H1 (cell line): ENCODE measurements at regions not wholly inside any gene's neighbourhood (a gene's known extent, or its start where the extent isn't known, plus 50 kb on each side); places are given as distances from the start of the nearest gene placed in this dataset.
"Not testable (repeated sequence)": the region's sequence is repeated elsewhere in the genome, so short reads cannot be mapped to it uniquely, and the experiment has no call there.

Source experiments
- CTCF ChIA-PET: fragments of 300-600 bp; sonication (Branson Sonifier 250); formaldehyde crosslinking; loops from one replicate; lab custom pipeline; 2021; ENCODE audit not compliant: partially characterized antibody; lab: Charles Lee
- POLR2A ChIA-PET: fragments of 300-600 bp; sonication (Branson Sonifier 250); formaldehyde crosslinking; loops from one replicate; lab custom pipeline; 2021; ENCODE audit warnings: inconsistent platforms; ENCODE audit not compliant: partially characterized antibody; lab: Charles Lee
- DNase-seq, 2 experiments: peaks; one replicate each; pipeline versions ENCODE4 v3.0.0 to v3.0.0-alpha.2; 2010 to 2022; ENCODE audit warnings: low spot score in 2 of 2, low read depth in 1 of 2, mixed read lengths in 1 of 2
- FAIRE-seq: peaks from 2 replicates; lab custom pipeline; 2011; peaks lifted over from hg19 to GRCh38; lab: Jason Lieb, UNC
- H2AFZ ChIP-seq: 2 replicates; pipeline ENCODE4 v1.8.1; 2012; ENCODE audit warnings: low read length, inconsistent platforms
- H2AK5ac ChIP-seq: 2 replicates; pipeline ENCODE4 v1.6.1; 2013; ENCODE audit warnings: low read depth, low read length
- H2BK120ac ChIP-seq: replicated peaks from 2 replicates; pipeline ENCODE3; 2013; ENCODE audit warnings: low read depth, low read length, inconsistent platforms
- H2BK12ac ChIP-seq: 2 replicates; pipeline ENCODE4 v1.6.1; 2013; ENCODE audit warnings: low read depth, low read length
- H2BK15ac ChIP-seq: 2 replicates; pipeline ENCODE4 v1.6.1; 2013; ENCODE audit warnings: low read length
- H2BK20ac ChIP-seq: 2 replicates; pipeline ENCODE4 v1.6.1; 2013; ENCODE audit warnings: low read length
- H2BK5ac ChIP-seq: 2 replicates; pipeline ENCODE4 v1.6.1; 2013; ENCODE audit warnings: low read depth, low read length
- H3K14ac ChIP-seq: 2 replicates; pipeline ENCODE4 v1.6.1; 2013; ENCODE audit warnings: inconsistent platforms; ENCODE audit not compliant: insufficient read length
- H3K18ac ChIP-seq: 2 replicates; pipeline ENCODE4 v1.6.1; 2013; ENCODE audit warnings: low read length; ENCODE audit errors: extremely low read depth
- H3K23ac ChIP-seq: 2 replicates; pipeline ENCODE4 v1.6.1; 2013; ENCODE audit warnings: inconsistent platforms; ENCODE audit not compliant: insufficient read length
- H3K23me2 ChIP-seq: 2 replicates; pipeline ENCODE4 v1.6.1; 2013; ENCODE audit warnings: low read depth, low read length
- H3K27ac ChIP-seq: 2 replicates; pipeline ENCODE4 v1.6.1; 2011; ENCODE audit warnings: low read depth, low read length, inconsistent platforms
- H3K27me3 ChIP-seq, 4 experiments: replicated peaks in 1 of 4; 1 replicate in 1 of 4; 2 replicates in 3 of 4; pipeline versions ENCODE4 v1.6.1 to v1.8.1; 2011 to 2013; ENCODE audit warnings: low read length in 3 of 4, mild to moderate bottlenecking in 3 of 4, inconsistent platforms in 2 of 4, mixed read lengths in 2 of 4, moderate library complexity in 1 of 4; ENCODE audit not compliant: control insufficient read depth in 3 of 4, insufficient read depth in 3 of 4; ENCODE audit errors: extremely low read depth in 1 of 4
- H3K36me3 ChIP-seq, 4 experiments: 2 replicates each; pipeline versions ENCODE4 v1.6.1 to v1.8.1; 2011 to 2013; ENCODE audit warnings: mild to moderate bottlenecking in 4 of 4, low read length in 3 of 4, moderate library complexity in 2 of 4, control low read depth in 1 of 4, inconsistent platforms in 1 of 4; ENCODE audit not compliant: insufficient read depth in 4 of 4, control insufficient read depth in 2 of 4
- H3K4ac ChIP-seq: replicated peaks from 2 replicates; pipeline ENCODE3; 2013; ENCODE audit warnings: low read length, low read depth, mixed read lengths, inconsistent platforms; ENCODE audit not compliant: insufficient read length
- H3K4me1 ChIP-seq, 4 experiments: replicated peaks in 1 of 4; 1 replicate in 1 of 4; 2 replicates in 3 of 4; pipeline versions ENCODE4 v1.6.1 to v1.8.1; 2011 to 2013; ENCODE audit warnings: low read length in 3 of 4, inconsistent platforms in 2 of 4, mixed read lengths in 1 of 4; ENCODE audit not compliant: insufficient read depth in 4 of 4, control insufficient read depth in 3 of 4
- H3K4me2 ChIP-seq, 2 experiments: 2 replicates each; pipeline versions ENCODE4 v1.6.1 to v1.8.1; 2011 to 2013; ENCODE audit warnings: low read depth in 2 of 2, low read length in 2 of 2, control low read depth in 1 of 2, inconsistent platforms in 1 of 2, mild to moderate bottlenecking in 1 of 2; ENCODE audit not compliant: insufficient read depth in 1 of 2
- H3K4me3 ChIP-seq, 4 experiments: fragments of 200-600, 300-600 bp in 1 of 4; sonication (generic), shearing (Covaris generic), sonication (Bioruptor Twin) in 1 of 4; 2 replicates each; pipeline versions ENCODE4 v1.5.1 to v1.8.1; 2011 to 2016; ENCODE audit warnings: low read length in 4 of 4, low read depth in 3 of 4, control low read depth in 2 of 4, inconsistent platforms in 2 of 4, mild to moderate bottlenecking in 2 of 4, mixed read lengths in 1 of 4, moderate library complexity in 1 of 4; ENCODE audit not compliant: insufficient read depth in 2 of 4; ENCODE audit errors: extremely low read depth in 1 of 4
- H3K56ac ChIP-seq: replicated peaks from 2 replicates; pipeline ENCODE3; 2013; ENCODE audit warnings: low read depth, mild to moderate bottlenecking, mixed read lengths, low read length, inconsistent platforms; ENCODE audit not compliant: insufficient read length
- H3K79me1 ChIP-seq: 2 replicates; pipeline ENCODE4 v1.6.1; 2013; ENCODE audit warnings: low read depth, low read length, control low read depth
- H3K79me2 ChIP-seq, 2 experiments: 2 replicates each; pipeline versions ENCODE4 v1.6.1 to v1.8.1; 2012 to 2013; ENCODE audit warnings: low read length in 2 of 2, mild to moderate bottlenecking in 2 of 2, inconsistent platforms in 1 of 2; ENCODE audit not compliant: insufficient read depth in 2 of 2, control insufficient read depth in 1 of 2
- H3K9ac ChIP-seq, 4 experiments: replicated peaks in 1 of 4; 1 replicate in 1 of 4; 2 replicates in 3 of 4; pipeline versions ENCODE4 v1.6.1 to v1.8.1; 2011 to 2013; ENCODE audit warnings: low read depth in 3 of 4, low read length in 3 of 4, control low read depth in 2 of 4, mild to moderate bottlenecking in 2 of 4, moderate library complexity in 2 of 4, inconsistent platforms in 1 of 4; ENCODE audit errors: extremely low read depth in 1 of 4
- H3K9me3 ChIP-seq, 2 experiments: 2 replicates each; pipeline versions ENCODE4 v1.6.1 to v1.8.1; 2012 to 2013; ENCODE audit warnings: mild to moderate bottlenecking in 2 of 2, moderate library complexity in 2 of 2, control low read depth in 1 of 2, inconsistent platforms in 1 of 2, low read depth in 1 of 2, low read length in 1 of 2, mixed read lengths in 1 of 2; ENCODE audit not compliant: insufficient read depth in 2 of 2
- H4K20me1 ChIP-seq, 2 experiments: replicated peaks in 1 of 2; 2 replicates each; pipeline versions ENCODE3 to v1.8.1; 2011 to 2013; ENCODE audit warnings: inconsistent platforms in 2 of 2, low read length in 2 of 2, mild to moderate bottlenecking in 1 of 2; ENCODE audit not compliant: insufficient read depth in 2 of 2, control insufficient read depth in 1 of 2
- H4K5ac ChIP-seq: 2 replicates; pipeline ENCODE4 v1.6.1; 2013; ENCODE audit warnings: low read length, low read depth, mixed read lengths, inconsistent platforms; ENCODE audit not compliant: insufficient read length
- H4K8ac ChIP-seq: 2 replicates; pipeline ENCODE4 v1.8.0; 2013; ENCODE audit warnings: mild to moderate bottlenecking, moderate library complexity, low read length, inconsistent platforms; ENCODE audit not compliant: insufficient read depth; ENCODE audit errors: extremely low read depth
- H4K91ac ChIP-seq: replicated peaks from 2 replicates; pipeline ENCODE3; 2013; ENCODE audit warnings: low read length, mixed read lengths, inconsistent platforms; ENCODE audit not compliant: insufficient read length
- WGBS, 2 experiments: shearing (Covaris generic) in 1 of 2; methylation state at CpG; one replicate each; pipeline versions ENCODE4 v1.1.6 to v1.1.7; 2013 to 2015; ENCODE audit warnings: low lambda C conversion rate in 2 of 2, mixed read lengths in 2 of 2, inconsistent platforms in 1 of 2, low coverage in 1 of 2, missing lambda C conversion rate in 1 of 2; ENCODE audit not compliant: insufficient replicate concordance in 2 of 2, insufficient coverage in 1 of 2, insufficient read length in 1 of 2; ENCODE audit errors: extremely low coverage in 1 of 2, missing lambda C conversion rate in 1 of 2; 5-methylcytosine and 5-hydroxymethylcytosine counted together

DNA sequence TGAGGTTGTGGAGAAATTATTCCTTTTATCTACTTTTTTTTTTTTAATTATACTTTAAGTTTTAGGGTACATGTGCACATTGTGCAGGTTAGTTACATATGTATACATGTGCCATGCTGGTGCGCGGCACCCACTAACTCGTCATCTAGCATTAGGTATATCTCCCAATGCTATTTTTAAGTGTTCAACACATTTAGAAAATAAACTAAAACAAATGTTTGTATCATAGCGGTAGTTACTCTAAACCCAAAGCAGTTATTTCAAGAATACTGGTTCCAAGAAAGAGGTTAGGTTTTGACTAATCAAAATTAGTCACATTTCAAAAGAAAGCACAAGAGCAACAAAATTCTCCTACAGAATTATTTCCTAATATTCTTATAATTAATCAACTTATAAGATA, 119.5 kb upstream of the SEM1 start:
- H3K27me3 ChIP-seq, H3K79me1 ChIP-seq, H3K9ac ChIP-seq, H2AFZ ChIP-seq, H4K8ac ChIP-seq, H4K5ac ChIP-seq, H3K4me1 ChIP-seq, H3K4ac ChIP-seq, H3K4me3 ChIP-seq, H3K36me3 ChIP-seq, H2BK15ac ChIP-seq, H3K23ac ChIP-seq, H3K4me2 ChIP-seq, H2BK12ac ChIP-seq, H3K9me3 ChIP-seq, H4K20me1 ChIP-seq, H2BK20ac ChIP-seq, H3K23me2 ChIP-seq, H3K27ac ChIP-seq, POLR2A ChIA-PET, H2BK120ac ChIP-seq, H2BK5ac ChIP-seq, H4K91ac ChIP-seq, H3K18ac ChIP-seq, H3K79me2 ChIP-seq, H3K56ac ChIP-seq, FAIRE-seq, H2AK5ac ChIP-seq, DNase-seq, H3K14ac ChIP-seq: not testable (repeated sequence)
- 79% methylated on average over 4 of the region's 4 CpGs; no CpG with 5 or more reads in 1 of the 2 experiments for WGBS, 2 experiments
- CTCF ChIA-PET = interaction anchor here (1.1 to 1.3 kb wide), 2 partner anchors 48 to 149 kb away, joined by 3 read pairs; no protein-coding TSS in a partner anchor
